B cell (primary cell): ENCODE measurements at regions not wholly inside any gene's neighbourhood (a gene's known extent, or its start where the extent isn't known, plus 50 kb on each side); places are given as distances from the start of the nearest gene placed in this dataset.

Source experiments
- ATAC-seq: fragments of 200-7000 bp; cut with Tn5 transposase; one replicate; pipeline ENCODE4 v1.10.0; 2021; ENCODE audit warnings: low read depth, mild to moderate bottlenecking, moderate number of reproducible peaks, moderate library complexity
- CTCF ChIA-PET: fragments of 350-600 bp; sonication (Branson Sonifier 250); formaldehyde crosslinking; loops from one replicate; lab custom pipeline; 2021; ENCODE audit warnings: antibody characterized with exemption, inconsistent platforms; lab: Charles Lee
- POLR2A ChIA-PET: fragments of 350-600 bp; sonication (Branson Sonifier 250); formaldehyde crosslinking; loops from one replicate; lab custom pipeline; 2021; ENCODE audit warnings: antibody characterized with exemption; lab: Charles Lee
- DNase-seq: peaks from one replicate; pipeline ENCODE4 v3.0.0; 2013
- H2AFZ ChIP-seq: 2 replicates; pipeline ENCODE4 v1.6.1; 2012; ENCODE audit warnings: mild to moderate bottlenecking, low read depth, low read length; ENCODE audit not compliant: insufficient read depth, poor library complexity, severe bottlenecking
- H3K27ac ChIP-seq, 2 donors: 1 replicate in 1 of 2; 2 replicates in 1 of 2; pipeline ENCODE4 v1.5.1; 2012 to 2013; ENCODE audit warnings: low read length in 2 of 2, mild to moderate bottlenecking in 2 of 2, moderate library complexity in 1 of 2
- H3K27me3 ChIP-seq, 4 experiments: fragments of 200-600 bp in 1 of 4; sonication (generic) in 1 of 4; replicated peaks in 1 of 4; 1 replicate in 2 of 4; 2 replicates in 2 of 4; pipeline versions ENCODE4 v1.6.1 to v1.7.0; 2013 to 2016; ENCODE audit warnings: low read length in 3 of 4, mild to moderate bottlenecking in 2 of 4, mixed read lengths in 1 of 4, moderate library complexity in 1 of 4; ENCODE audit not compliant: insufficient read depth in 4 of 4, control insufficient read depth in 3 of 4; ENCODE audit errors: control extremely low read depth in 1 of 4
- H3K36me3 ChIP-seq, 2 experiments: replicated peaks in 1 of 2; 1 replicate in 1 of 2; 2 replicates in 1 of 2; pipeline versions ENCODE4 v1.6.1 to v1.7.1; 2013; ENCODE audit warnings: low read length in 1 of 2; ENCODE audit not compliant: insufficient read depth in 2 of 2, control insufficient read depth in 1 of 2; ENCODE audit errors: control extremely low read depth in 1 of 2, extremely low read depth in 1 of 2
- H3K4me1 ChIP-seq, 2 donors: fragments of 200-600 bp in 1 of 2; sonication (generic) in 1 of 2; 1 replicate in 1 of 2; 2 replicates in 1 of 2; pipeline versions ENCODE4 v1.5.1 to v1.6.1; 2013 to 2017; ENCODE audit warnings: low read length in 2 of 2; ENCODE audit not compliant: control insufficient read depth in 2 of 2, insufficient read depth in 2 of 2
- H3K4me2 ChIP-seq: replicated peaks from 2 replicates; pipeline ENCODE3; 2012; ENCODE audit warnings: mild to moderate bottlenecking, low read depth, low read length; ENCODE audit not compliant: poor library complexity, severe bottlenecking
- H3K4me3 ChIP-seq, 5 experiments: fragments of 200-600 bp in 1 of 5; sonication (generic) in 1 of 5; 1 replicate in 3 of 5; 2 replicates in 2 of 5; pipeline versions ENCODE4 v1.5.1 to v1.7.0; 2011 to 2016; ENCODE audit warnings: low read length in 4 of 5, mild to moderate bottlenecking in 4 of 5, low read depth in 2 of 5, control low read depth in 1 of 5, moderate library complexity in 1 of 5; ENCODE audit not compliant: insufficient read depth in 1 of 5; ENCODE audit errors: control extremely low read depth in 1 of 5, extremely low read depth in 1 of 5
- H3K79me2 ChIP-seq: fragments of 200-600 bp; sonication (generic); one replicate; pipeline ENCODE4 v1.6.0; 2016; ENCODE audit warnings: low read length; ENCODE audit not compliant: control insufficient read depth, insufficient read depth
- H3K9ac ChIP-seq: fragments of 200-600 bp; sonication (generic); 2 replicates; pipeline ENCODE4 v1.6.1; 2017; ENCODE audit warnings: mild to moderate bottlenecking, low read length, moderate library complexity
- H3K9me3 ChIP-seq, 3 donors: one replicate each; pipeline versions ENCODE4 v1.6.1 to v1.7.1; 2013; ENCODE audit warnings: low read length in 2 of 3; ENCODE audit not compliant: control insufficient read depth in 2 of 3, insufficient read depth in 1 of 3; ENCODE audit errors: control extremely low read depth in 1 of 3
- H4K20me1 ChIP-seq: 2 replicates; pipeline ENCODE4 v1.6.0; 2012; ENCODE audit warnings: mild to moderate bottlenecking, low read length; ENCODE audit not compliant: insufficient read depth, control insufficient read depth, poor library complexity, severe bottlenecking
- H3K27ac Mint-ChIP-seq: one replicate; pipeline ENCODE4 v1.8.0; 2021; ENCODE audit warnings: mixed read lengths
- H3K27me3 Mint-ChIP-seq: one replicate; pipeline ENCODE4 v1.8.0; 2021; ENCODE audit warnings: mixed read lengths
- H3K4me1 Mint-ChIP-seq: one replicate; pipeline ENCODE4 v1.8.0; 2021; ENCODE audit warnings: mixed read lengths
- H3K4me3 Mint-ChIP-seq: one replicate; pipeline ENCODE4 v1.8.0; 2021; ENCODE audit warnings: mixed read lengths
- H3K9me3 Mint-ChIP-seq: one replicate; pipeline ENCODE4 v1.8.0; 2022; ENCODE audit warnings: mixed read lengths; ENCODE audit not compliant: insufficient read depth
- CTCF ChIP-seq: fragments of 200-600 bp; IDR thresholded peaks from one replicate; pipeline ENCODE4 v1.8.0; 2022; ENCODE audit warnings: antibody characterized with exemption, mild to moderate bottlenecking
- EZH2 ChIP-seq: IDR thresholded peaks from 2 replicates; pipeline ENCODE4 v1.6.1; 2012; ENCODE audit warnings: borderline replicate concordance, low read depth, mild to moderate bottlenecking, moderate library complexity, low read length; ENCODE audit not compliant: insufficient read depth, poor library complexity, severe bottlenecking
- WGBS: methylation state at CpG from one replicate; pipeline ENCODE4 v1.1.5; 2013; ENCODE audit warnings: missing lambda C conversion rate; ENCODE audit not compliant: insufficient coverage; 5-methylcytosine and 5-hydroxymethylcytosine counted together
- intact Hi-C: fragments of 100-400 bp; cut with micrococcal nuclease; formaldehyde crosslinking; loops from one replicate; pipeline ENCODE4 v1.10.0; 2022

DNA sequence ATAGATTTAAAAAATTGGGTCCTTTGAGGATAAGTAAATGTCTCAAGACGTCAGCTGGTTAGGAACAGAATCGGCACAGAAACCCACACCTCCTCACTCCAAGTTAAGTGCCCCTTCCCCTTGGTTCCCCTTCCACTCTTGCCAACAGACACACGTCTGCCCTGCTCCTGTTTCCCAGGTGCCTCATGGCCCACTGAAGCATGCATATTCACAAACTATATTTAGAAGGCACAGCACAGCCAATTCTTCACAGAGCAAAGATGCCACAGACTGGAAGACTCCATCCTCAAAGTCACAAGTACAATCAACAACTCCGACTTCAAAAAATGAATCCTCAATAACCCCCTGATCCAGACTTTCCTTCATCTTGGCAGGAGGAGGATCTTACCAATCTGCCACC, 295.4 kb upstream of the NR2F2 start:
- no peak for TF ChIP-seq CTCF
- no peak for TF ChIP-seq EZH2
- POLR2A ChIA-PET, result no interaction called here
- no peak for DNase-seq
- H3K4me3 Mint-ChIP-seq, result no peak overlapping the region
- Histone ChIP-seq H3K4me3 (no peak overlapping the region), H3K4me1 (no peaks in the 10 kb centered on the region), H3K79me2 (no peaks in the 10 kb centered on the region), H3K27me3 (peaks cover 0 to 5% (median 1%) of the 10 kb centered on the region in 4 experiments), H3K4me2 (no peak overlapping the region), H2AFZ (no peak overlapping the region), H4K20me1 (no peaks in the 10 kb centered on the region), H3K36me3 (no peaks in the 10 kb centered on the region), H3K27ac (no peak overlapping the region), H3K9ac (no peak overlapping the region), H3K9me3 (no peaks in the 10 kb centered on the region)
- H3K27ac Mint-ChIP-seq, result no peak overlapping the region
- H3K27me3 Mint-ChIP-seq, result peaks cover 3% of the 10 kb centered on the region
- CTCF ChIA-PET, result interaction anchor here (1.2 kb wide), 1 partner anchor 13 kb away, joined by 3 read pairs; no protein-coding TSS in a partner anchor
- intact Hi-C loops, result no loop called here
- ATAC-seq, result no peak
- H3K9me3 Mint-ChIP-seq, result peaks cover 5% of the 10 kb centered on the region
- H3K4me1 Mint-ChIP-seq, result no peaks in the 10 kb centered on the region
- WGBS, result 52% methylated on average over 2 of the region's 4 CpGs

GRCh38 chr15:96035635-96036034, 294.9 kb upstream of the NR2F2 start:
- H3K4me1 Mint-ChIP-seq, result no peaks in the 10 kb centered on the region
- Histone ChIP-seq H4K20me1 (no peaks in the 10 kb centered on the region), H3K4me1 (no peaks in the 10 kb centered on the region), H2AFZ (no peak overlapping the region), H3K4me2 (no peak overlapping the region), H3K79me2 (no peaks in the 10 kb centered on the region), H3K9me3 (no peaks in the 10 kb centered on the region), H3K9ac (no peak overlapping the region), H3K27ac (no peak overlapping the region), H3K27me3 (peaks cover 0 to 5% (median 1%) of the 10 kb centered on the region in 4 experiments), H3K4me3 (no peak overlapping the region), H3K36me3 (no peaks in the 10 kb centered on the region)
- peaks cover 5% of the 10 kb centered on the region for H3K9me3 Mint-ChIP-seq
- no peak overlapping the region for H3K4me3 Mint-ChIP-seq
- no peak for ATAC-seq
- DNase-seq, result no peak
- CTCF ChIA-PET, result interaction anchor here (1.2 kb wide), 1 partner anchor 12 kb away, joined by 3 read pairs; no protein-coding TSS in a partner anchor
- WGBS, result no CpG with 5 or more reads among the region's 5 CpGs
- POLR2A ChIA-PET, result no interaction called here
- H3K27ac Mint-ChIP-seq, result no peak overlapping the region
- peaks cover 3% of the 10 kb centered on the region for H3K27me3 Mint-ChIP-seq
- intact Hi-C loops, result no loop called here
- TF ChIP-seq EZH2 (no peak), CTCF (no peak)
